Fibroblast of skin of left biceps (primary cell): ENCODE measurements at regions not wholly inside any gene's neighbourhood (a gene's known extent, or its start where the extent isn't known, plus 50 kb on each side); places are given as distances from the start of the nearest gene placed in this dataset.
"Not testable (repeated sequence)": the region's sequence is repeated elsewhere in the genome, so short reads cannot be mapped to it uniquely, and the experiment has no call there.

ENCODE experiments used
- DNase-seq, 2 experiments: peaks; one replicate each; pipeline ENCODE4 v3.0.0-alpha.2; 2013; ENCODE audit warnings: low read depth in 2 of 2

GRCh38 chr5:34188001-34188822 lies 145.2 kb upstream of the C1QTNF3 start:
- not testable (repeated sequence) for DNase-seq

GRCh38 chr5:34189246-34189645 lies 146.2 kb upstream of the C1QTNF3 start:
- not testable (repeated sequence) for DNase-seq

- not testable (repeated sequence) for DNase-seq
Measured at GRCh38 chr5:34189752-34190411, 146.9 kb upstream of the C1QTNF3 start.

GRCh38 chr5:34190466-34190865 lies 147.5 kb upstream of the C1QTNF3 start:
- not testable (repeated sequence) for DNase-seq

- DNase-seq, result not testable (repeated sequence)
Measured at GRCh38 chr5:34191279-34191744, 148.3 kb upstream of the C1QTNF3 start.

- not testable (repeated sequence) for DNase-seq
Measured at GRCh38 chr5:34192064-34192922, 149.3 kb upstream of the C1QTNF3 start.

- DNase-seq, result not testable (repeated sequence)
Measured at GRCh38 chr5:34192923-34193262, 149.9 kb upstream of the C1QTNF3 start.

- DNase-seq, result not testable (repeated sequence)
Measured at GRCh38 chr5:34193297-34193696, 150.3 kb upstream of the C1QTNF3 start.

GRCh38 chr5:34193804-34194203 lies 150.8 kb upstream of the C1QTNF3 start:
- not testable (repeated sequence) for DNase-seq

- DNase-seq, result not testable (repeated sequence)
Measured at GRCh38 chr5:34196091-34196490, 153.1 kb upstream of the C1QTNF3 start.

GRCh38 chr5:34205347-34205746 lies 162.3 kb upstream of the C1QTNF3 start:
- DNase-seq, result not testable (repeated sequence)

- DNase-seq, result peak; percentile 7 to 9
Measured at GRCh38 chr5:34217386-34217785, 174.4 kb upstream of the C1QTNF3 start.

- DNase-seq, result not testable (repeated sequence)
Measured at GRCh38 chr5:34221329-34222073, 178.5 kb upstream of the C1QTNF3 start.

GRCh38 chr5:34223158-34223557 lies 180.1 kb upstream of the C1QTNF3 start:
- not testable (repeated sequence) for DNase-seq

GRCh38 chr5:34230402-34230801 lies 187.4 kb upstream of the C1QTNF3 start:
- not testable (repeated sequence) for DNase-seq

GRCh38 chr5:34243802-34244201 lies 200.8 kb upstream of the C1QTNF3 start:
- not testable (repeated sequence) for DNase-seq

- DNase-seq, result peak in 1 of 2 experiments; percentile 18
Measured at GRCh38 chr5:34244281-34245031, 201.4 kb upstream of the C1QTNF3 start.

GRCh38 chr5:34245032-34245394 lies 202.0 kb upstream of the C1QTNF3 start:
- DNase-seq, result not testable (repeated sequence)

GRCh38 chr5:34245813-34246212 lies 202.8 kb upstream of the C1QTNF3 start:
- peak in 1 of 2 experiments; percentile 0 for DNase-seq

GRCh38 chr5:34258598-34258997 lies 215.6 kb upstream of the C1QTNF3 start:
- DNase-seq, result not testable (repeated sequence)
